RKO (cell line): ENCODE measurements at regions not wholly inside any gene's neighbourhood (a gene's known extent, or its start where the extent isn't known, plus 50 kb on each side); places are given as distances from the start of the nearest gene placed in this dataset.

ENCODE experiments used
- DNase-seq: peaks from one replicate; pipeline ENCODE4 v3.0.0-alpha.2; 2016; ENCODE audit warnings: low spot score

DNA sequence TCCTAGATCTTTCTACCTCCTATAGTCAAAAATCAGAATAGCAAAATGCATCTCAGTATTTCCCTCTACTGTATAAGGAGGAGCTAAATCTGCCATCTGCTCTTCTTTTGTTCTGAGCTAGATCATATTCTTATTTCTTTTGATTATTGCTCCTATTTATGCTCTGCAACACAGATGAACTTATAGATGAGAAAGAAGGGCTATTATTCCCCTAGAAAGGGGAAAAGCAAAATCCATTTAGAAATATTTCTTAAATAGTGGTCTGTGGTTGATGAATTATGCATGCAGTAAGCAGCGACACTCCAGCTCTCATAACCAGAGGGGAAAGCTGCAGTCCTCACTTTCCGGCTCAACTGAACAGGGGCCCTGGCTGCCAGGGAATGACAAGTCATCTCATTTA, 207.3 kb upstream of the SORCS1 start:
- no peak for DNase-seq

DNA sequence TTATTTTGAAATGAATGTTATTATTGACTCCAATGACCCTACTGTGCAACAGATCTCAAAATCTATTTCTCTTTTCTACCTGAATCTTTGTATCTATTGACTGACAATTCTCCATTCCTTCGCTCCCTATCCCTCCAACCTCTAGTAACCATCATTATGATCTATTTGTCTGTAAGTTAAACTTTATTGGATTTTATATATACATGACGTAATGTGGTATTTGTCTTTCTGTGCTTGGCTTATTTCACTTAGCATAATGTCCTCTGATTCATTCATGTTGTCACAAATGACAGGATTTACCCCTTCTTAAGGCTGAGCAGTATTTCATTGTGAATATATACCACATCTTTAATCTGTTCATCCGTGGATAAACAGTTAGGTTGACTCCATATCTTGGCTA, 200.4 kb upstream of the SORCS1 start:
- no peak for DNase-seq

DNA sequence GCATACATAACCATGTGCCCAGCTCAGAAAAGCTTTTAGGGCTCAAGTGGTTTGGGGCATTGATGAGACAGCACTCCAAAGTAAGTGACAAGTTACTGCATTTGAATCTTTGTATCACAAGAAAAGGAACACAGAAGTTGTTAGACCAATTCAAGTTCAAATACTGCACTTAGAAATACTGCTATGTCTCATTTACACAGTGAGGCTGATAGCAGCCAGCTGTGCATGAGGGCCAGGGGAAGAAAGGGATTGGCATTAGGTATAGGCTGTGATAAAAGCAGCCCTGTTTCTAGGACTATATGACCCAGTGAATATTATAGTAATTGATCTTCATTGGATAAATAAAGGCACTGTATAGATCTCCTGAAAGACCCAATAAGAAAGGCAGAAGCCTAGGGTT, 197.8 kb upstream of the SORCS1 start:
- DNase-seq, result no peak

DNA sequence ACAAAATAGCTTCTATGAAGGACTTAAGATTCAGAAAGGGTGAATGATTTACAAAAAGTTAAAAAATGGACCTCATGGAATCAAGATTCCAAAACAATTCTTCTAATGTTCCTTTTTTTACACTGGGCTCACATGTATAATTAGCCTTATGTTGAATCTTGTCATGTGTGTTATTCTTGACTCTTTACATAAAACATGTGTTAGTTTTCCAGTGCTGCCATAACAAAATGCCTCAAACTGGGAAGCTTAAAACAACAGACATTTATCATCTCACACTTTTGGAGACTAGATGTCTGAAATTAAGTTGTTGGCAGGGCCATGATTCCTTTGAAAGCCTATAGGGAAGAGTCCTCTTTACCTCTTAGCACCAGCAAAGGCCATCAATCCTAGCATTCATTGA, 192.5 kb upstream of the SORCS1 start:
- DNase-seq, result no peak

DNA sequence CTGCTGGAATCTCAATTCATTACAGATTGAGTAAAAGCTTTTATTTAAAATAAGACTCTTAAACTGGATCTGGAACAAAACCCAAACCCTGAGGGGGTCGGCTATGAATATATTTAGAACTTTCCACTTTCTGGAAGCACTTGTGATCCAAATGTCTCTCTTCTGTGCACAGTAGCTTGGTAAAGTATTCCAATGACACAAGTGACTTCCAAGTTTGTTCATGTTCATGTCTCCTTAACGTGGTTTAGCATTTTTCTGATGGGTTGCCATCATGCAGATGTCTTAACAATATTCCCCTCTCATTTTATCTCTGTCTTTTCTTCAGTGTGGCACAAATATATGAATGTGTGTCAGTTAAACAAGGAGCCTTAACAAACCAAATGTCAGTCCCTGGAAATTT, 191.9 kb upstream of the SORCS1 start:
- DNase-seq, result no peak

DNA sequence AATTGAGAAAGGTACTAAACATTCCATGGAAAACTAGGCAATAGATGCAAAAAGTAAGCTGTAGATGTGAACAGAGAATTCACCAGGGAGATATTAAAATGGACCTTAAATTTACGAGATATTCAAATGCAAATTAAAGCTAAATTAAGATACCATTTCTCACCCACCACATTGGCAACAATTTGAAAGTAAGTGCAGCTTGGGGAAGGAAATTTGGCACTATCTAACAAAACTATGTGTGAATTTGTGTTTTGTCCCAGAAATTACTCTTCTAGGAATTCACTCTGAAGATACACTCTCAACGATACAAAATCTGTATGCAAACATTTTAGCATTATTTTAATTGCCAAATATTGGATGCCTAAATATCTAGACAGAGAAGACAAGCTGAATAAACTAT, 178.2 kb upstream of the SORCS1 start:
- no peak for DNase-seq

DNA sequence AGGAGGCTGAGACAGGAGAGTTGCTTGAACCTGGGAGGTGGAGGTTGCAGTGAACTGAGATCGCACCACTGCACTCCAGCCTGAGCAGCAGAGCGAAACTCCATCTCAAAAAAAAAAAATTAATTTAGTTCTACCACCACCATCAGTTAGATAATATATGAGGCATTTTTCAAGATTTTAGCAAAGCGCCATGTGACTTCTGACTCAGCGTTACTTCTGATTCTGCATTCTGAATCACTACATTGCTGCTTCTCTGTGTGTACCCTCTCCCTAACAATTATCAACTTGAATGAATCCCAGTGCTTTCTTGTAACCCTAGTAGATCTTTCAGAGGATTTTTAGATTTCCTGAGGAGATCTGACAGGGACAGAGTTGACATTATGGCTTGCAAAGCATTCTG, 176.8 kb upstream of the SORCS1 start:
- DNase-seq, result peak; percentile 5

DNA sequence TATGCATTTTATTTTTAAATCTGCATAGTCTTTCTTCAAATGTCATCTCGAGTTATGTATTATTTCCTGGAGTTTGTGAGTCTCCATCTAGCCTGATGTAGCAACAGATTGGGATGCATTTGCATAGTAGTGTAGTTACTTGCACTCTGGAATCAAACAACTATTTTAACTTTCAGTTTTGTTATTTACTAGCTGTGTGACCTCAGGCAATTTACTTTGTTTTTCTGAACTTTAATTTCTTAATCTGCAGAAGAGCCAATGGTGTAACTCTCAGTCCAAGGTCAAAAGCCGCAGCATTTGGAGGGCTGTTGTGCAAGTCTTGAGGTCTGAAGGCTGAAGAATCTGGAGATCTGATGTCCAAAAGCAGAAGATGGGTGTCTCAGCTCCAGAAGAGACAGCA, 175.8 kb upstream of the SORCS1 start:
- no peak for DNase-seq

DNA sequence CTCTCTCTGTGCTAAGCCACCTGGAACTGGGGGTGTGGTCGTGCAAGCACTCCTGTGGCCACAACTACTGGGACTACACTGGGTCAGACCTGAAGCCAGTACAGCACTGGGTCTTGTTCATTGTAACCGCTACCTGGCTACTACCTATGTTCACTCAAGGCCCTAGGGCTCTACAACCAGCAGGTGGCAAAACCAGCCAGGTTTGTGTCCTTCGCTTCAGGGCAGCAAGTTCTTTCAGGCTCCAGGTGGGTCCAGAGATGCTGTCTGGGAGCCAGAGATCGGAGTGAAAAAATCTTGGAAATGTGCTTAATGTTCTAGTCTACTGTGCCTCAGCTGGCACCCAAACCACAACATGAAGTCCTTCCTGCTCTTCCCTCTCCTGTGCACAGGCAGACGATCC, 171.6 kb upstream of the SORCS1 start:
- no peak for DNase-seq

DNA sequence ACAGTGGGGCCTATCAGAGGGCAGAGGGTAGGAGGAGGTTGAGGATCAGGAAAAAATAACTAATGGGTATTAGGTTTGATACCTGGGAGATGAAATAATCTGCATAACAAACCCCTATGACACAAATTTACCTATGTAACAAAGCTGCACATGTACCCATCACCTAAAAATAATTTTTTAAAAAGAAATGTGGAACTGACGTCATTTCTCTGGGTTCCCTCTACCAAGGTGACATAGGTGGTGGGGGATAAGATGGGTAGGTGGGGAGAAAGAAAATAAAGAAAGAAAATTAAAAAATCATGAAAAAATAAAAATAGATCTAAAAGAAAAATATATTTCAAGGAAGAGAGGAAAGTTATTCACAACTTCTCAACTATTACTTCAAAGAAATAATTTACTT, 153.1 kb upstream of the SORCS1 start:
- no peak for DNase-seq

DNA sequence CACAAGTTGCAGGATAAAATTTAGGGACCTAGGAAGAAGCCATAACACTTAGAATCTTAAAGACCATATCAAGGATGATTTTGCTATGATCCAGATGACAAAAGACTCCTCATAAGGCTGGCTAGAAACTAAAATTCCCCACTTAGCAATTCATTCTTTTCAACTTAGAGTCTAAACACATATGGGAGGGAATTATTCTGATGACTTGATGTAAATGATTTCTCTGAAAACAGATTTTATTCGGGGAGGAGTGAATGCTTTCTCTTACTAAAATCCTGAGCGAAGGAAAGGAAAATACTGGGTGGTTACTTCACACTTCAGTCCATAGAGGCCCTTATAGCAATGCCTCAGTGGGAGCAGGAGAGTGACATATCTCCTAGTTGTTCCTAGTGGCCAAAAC, 138.7 kb upstream of the SORCS1 start:
- no peak for DNase-seq

DNA sequence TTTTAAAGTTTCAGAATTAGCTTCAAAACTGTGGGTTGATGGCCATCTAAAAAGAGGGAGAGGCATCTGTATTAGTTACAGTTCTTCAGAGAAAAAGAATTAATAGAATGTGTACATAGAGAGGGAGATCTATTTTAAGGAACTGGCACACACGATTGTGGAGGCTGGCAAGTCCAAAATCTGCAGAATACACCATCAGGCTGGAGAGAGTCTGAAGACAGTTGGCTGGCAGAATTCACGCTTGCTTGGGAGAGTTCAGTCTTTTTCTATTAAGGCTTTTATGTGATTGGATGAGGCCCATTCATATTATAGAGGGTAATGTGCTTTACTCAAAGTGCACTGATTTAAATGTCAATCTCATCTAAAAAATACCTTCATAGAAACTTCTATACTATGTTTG, 135.1 kb upstream of the SORCS1 start:
- no peak for DNase-seq

DNA sequence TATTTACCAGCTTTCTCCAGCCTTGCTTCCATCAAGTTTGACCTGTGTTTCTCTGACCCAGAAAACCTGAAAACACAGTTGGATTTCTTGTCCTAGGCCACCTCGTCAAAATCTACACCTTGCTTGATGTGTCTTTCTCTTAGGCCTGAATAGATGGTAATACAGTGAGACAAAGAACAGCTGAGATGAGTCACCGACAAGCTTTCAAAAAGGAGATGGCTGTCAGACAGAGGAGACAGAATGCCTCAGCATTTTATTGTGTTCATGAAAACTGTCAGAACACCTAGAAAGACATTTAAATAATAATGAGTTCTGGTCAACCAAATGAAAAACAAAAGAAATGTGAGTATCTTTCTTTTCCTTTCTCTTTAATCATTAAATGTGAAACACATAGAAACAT, 119.7 kb upstream of the SORCS1 start:
- no peak for DNase-seq

DNA sequence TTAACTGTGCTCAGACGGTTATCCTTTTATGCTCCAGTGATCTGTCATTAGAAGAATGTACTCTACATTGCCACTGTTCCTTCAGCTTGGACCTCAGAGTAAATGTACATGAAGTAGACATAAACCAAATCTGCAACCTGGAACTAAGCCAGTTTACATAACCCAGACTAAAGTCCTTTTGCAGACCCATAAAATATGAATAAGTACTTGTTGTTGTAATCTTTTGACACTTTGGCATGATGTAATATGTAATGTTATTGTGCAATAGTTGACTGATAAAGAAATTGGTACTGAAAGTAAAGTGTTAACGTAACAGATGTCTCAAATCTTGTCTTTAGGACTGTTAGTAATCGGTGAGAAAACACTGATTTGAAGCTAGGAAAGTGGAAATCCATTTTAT, 115.8 kb upstream of the SORCS1 start:
- DNase-seq, result no peak

DNA sequence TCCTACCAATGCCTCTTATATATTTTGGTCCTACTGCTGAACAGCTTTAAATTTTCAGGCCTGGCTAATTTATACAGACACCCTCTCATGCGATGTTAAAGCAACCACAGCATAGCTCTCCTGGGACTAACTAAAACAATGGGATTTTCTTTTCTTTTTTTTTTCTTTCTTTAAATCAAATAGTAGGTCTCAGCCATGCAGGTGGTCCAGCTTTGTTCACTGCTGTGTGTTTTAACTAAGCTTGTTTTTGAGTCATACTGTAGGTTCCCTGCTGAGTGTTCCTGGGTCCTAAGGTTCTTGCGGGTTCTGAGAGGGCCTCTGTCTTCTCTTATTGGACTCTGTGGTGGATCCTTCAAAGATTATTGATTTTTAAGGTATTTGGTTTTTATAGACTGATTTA, 113.1 kb upstream of the SORCS1 start:
- no peak for DNase-seq

DNA sequence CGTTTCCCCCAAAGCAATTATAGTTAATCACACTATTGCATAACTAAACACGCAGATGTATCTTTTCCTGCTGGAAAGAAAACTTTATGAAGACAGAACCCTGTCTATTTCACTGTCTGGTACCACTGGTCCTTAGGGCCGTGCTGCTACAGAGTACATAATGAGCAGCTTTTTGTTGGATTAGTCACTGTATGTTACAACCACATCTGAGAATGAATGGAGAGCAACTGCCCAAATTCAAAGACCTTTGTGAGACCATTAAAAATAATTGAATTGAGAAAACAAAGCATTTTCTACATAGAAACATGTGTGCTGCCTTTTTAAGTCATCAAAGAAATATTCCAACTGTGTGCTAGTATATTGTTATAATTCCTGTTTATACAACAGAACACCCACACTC, 111.3 kb upstream of the SORCS1 start:
- DNase-seq, result no peak

DNA sequence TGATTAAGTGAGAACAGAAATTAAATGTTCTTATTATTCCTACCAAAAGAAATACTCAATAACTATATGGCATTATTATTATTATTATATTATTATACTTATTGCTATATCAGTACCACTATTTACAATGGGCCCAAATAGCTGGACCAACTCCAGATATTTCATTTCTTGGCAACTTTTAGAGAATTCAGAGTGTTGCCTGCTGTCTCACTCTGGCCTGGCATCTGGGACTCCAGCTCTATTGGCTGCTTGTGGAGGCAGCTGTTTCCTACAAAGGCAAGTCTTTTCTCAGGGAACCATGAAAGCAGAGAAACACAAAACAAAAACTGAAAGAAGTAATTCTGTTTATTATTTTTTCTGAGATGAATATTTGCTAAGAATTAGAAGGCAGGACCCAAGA, 105.1 kb upstream of the SORCS1 start:
- no peak for DNase-seq

DNA sequence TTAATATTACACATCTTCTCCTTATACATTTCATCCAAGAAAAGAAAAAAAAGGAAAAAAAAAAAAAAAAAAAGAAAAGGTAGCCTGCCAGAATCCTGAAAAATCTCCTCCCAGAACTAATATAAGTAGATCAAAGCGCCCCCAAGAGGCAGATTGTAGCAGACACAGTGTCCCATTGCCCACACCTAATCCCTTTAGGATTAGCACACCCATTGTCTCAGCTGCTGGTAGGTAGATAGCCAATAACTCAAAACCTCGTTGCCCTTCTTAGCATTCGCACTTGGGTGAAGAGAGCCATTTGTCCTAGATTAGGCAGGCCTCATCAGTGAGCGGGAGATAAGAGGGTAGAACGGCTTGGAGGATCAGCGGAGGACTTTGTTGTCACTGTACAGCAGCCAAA, 100.2 kb upstream of the SORCS1 start:
- DNase-seq, result no peak

DNA sequence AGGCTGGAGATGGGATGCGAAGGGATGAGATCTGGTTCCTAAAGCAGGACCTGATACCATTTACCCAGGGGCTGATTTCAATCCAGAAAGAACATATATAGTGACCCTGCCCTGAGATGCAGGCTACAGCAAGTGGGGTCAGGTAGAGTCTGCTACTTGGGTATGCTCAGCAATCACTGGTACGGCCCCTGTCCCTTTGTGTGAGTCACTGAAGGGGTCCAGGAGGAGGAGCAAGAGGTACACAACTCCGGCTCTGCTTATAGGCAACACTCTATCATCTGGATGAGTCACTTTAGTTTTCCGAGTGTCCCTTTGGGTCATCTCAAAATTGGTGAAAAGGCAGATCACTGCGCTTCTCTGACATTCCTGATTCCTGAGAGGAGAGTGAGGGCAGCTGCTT, 79.6 kb upstream of the SORCS1 start:
- DNase-seq, result no peak

DNA sequence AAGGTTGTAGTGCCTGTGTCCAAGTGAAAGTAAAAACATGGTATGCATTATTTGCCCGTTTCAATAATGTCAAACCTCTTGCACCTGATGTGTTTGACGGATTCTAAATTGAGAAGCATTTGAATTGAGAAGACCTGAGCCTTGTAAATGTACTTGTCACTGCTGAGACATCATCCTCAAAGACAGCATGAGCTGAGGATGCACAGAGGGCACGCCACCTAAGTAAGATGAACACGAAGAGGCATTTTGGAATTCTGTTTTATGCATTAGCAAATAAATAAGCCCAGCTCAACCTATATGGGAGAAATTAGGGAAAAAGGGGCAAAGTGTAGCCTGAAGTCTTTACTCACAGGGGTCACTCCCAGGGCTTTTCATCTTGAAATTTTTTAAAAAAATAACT, 73.8 kb upstream of the SORCS1 start:
- no peak for DNase-seq

DNA sequence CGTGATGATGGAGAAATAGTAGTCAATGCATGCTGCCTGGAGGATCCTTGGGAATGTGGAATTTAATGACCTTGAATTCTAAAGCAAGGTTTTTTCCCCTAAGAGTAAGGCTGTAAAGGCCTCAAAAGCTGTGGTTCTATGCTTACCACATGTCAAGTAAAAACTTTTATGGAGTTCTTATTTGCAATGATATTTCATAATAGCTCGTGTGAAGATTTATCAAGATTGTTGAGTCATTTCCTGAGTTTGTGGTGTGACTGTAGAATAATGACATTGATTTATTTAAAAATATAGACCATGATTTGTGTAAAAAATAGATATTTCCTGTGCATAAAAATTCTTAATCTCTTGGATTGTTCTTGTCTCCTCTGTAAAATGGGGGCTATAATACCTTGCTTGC, 67.5 kb upstream of the SORCS1 start:
- DNase-seq, result peak; percentile 2

DNA sequence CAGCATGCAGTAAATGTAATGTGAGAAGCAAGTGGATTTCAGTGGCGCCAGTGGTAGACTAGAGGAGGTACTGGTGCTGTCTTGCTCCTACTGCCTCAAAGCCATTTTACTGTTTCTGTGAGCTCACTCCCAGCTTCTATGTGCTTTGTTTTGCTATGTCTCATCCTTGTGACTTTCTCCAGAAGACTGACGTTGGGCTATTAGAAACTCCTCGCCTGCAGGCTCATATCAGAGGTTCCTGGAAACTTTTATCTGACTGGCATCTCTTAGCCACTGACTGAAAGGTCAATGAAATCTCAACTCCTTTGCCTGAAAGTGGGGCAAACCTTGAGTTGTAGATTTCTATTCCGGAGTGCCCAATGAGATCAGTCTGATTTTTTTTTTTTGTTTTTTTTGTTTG, 66.4 kb upstream of the SORCS1 start:
- no peak for DNase-seq

DNA sequence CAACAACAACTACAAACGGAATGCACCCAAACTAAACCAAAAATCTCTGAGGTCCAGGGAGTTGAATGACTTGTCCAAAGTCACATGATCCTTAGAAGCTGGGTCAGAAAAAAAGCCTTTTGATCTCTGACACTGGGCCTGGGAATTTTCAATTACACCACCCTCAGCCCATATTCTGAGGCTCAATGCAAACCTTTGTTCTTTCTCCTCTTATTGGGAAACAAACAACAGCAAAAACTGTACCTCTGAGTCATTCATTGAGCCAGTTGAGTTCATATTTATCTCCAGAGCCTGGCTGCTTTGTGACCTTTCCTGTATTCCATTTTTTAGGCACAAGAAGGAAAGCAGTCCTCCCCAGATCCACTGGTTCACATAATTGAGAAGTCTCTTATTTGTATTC, 51.2 kb upstream of the SORCS1 start:
- no peak for DNase-seq
